ENCODE measurements at regions not wholly inside any gene's neighbourhood (a gene's known extent, or its start where the extent isn't known, plus 50 kb on each side); places are given as distances from the start of the nearest gene placed in this dataset.
A peak's percentile ranks its signal among the peaks of the same experiment; 100 is the strongest.

GRCh38 chr15:98174286-98174685 lies 213.8 kb downstream of the ARRDC4 start:
- Histone ChIP-seq H3K36me3 (no peaks in the 10 kb centered on the region), H3K27ac (no peak overlapping the region), H3K27me3 (peaks cover 0 to 26% of the 10 kb centered on the region in 2 donors), H3K4me1 (no peaks in the 10 kb centered on the region), H3K4me3 (no peak overlapping the region), H3K9me3 (no peaks in the 10 kb centered on the region)
- DNase-seq (ENCODE audit: low spot score in 2 of 2) = no peak
- TF ChIP-seq CTCF (IDR thresholded peaks at IDR 0.05) = no peak
- no peak for TF ChIP-seq POLR2A (IDR thresholded peaks at IDR 0.05)
- TF ChIP-seq POLR2AphosphoS5 (IDR thresholded peaks at IDR 0.05) = no peak
- intact Hi-C loops (cut with DNase I; ENCODE audit: low total_unique reads) = no loop called here

- H3K4me1 ChIP-seq = no peaks in the 10 kb centered on the region
- no peaks in the 10 kb centered on the region for H3K9me3 ChIP-seq
- no peak for TF ChIP-seq POLR2A (IDR thresholded peaks at IDR 0.05)
- no peak for TF ChIP-seq POLR2AphosphoS5 (IDR thresholded peaks at IDR 0.05)
- DNase-seq (ENCODE audit: low spot score in 2 of 2) = no peak
- H3K36me3 ChIP-seq = no peaks in the 10 kb centered on the region
- H3K27ac ChIP-seq = no peak overlapping the region
- peaks cover 0 to 30% of the 10 kb centered on the region in 2 donors for H3K27me3 ChIP-seq
- H3K4me3 ChIP-seq = no peak overlapping the region
- intact Hi-C loops (cut with DNase I; ENCODE audit: low total_unique reads) = no loop called here
Measured at GRCh38 chr15:98174841-98175240, 214.3 kb downstream of the ARRDC4 start.

- Histone ChIP-seq H3K9me3 (no peaks in the 10 kb centered on the region), H3K36me3 (no peaks in the 10 kb centered on the region), H3K4me1 (no peaks in the 10 kb centered on the region), H3K27me3 (peaks cover 0 to 36% of the 10 kb centered on the region in 2 donors), H3K4me3 (no peak overlapping the region), H3K27ac (no peak overlapping the region)
- intact Hi-C loops (cut with DNase I; ENCODE audit: low total_unique reads) = no loop called here
- peak in 2 of 3 donors; percentile 67 to 73 for TF ChIP-seq CTCF (IDR thresholded peaks at IDR 0.05)
- no peak for TF ChIP-seq POLR2AphosphoS5 (IDR thresholded peaks at IDR 0.05)
- peak in 1 of 2 donors; percentile 19 for DNase-seq (ENCODE audit: low spot score in 2 of 2)
Measured at GRCh38 chr15:98177966-98178592, 217.6 kb downstream of the ARRDC4 start.

GRCh38 chr15:98178861-98179260 lies 218.4 kb downstream of the ARRDC4 start:
- H3K36me3 ChIP-seq = no peaks in the 10 kb centered on the region
- no peaks in the 10 kb centered on the region for H3K9me3 ChIP-seq
- H3K4me3 ChIP-seq = no peak overlapping the region
- H3K27me3 ChIP-seq = peaks cover 0 to 36% of the 10 kb centered on the region in 2 donors
- TF ChIP-seq CTCF (IDR thresholded peaks at IDR 0.05) (no peak), POLR2AphosphoS5 (IDR thresholded peaks at IDR 0.05) (no peak), POLR2A (IDR thresholded peaks at IDR 0.05) (no peak)
- DNase-seq (ENCODE audit: low spot score in 2 of 2) = no peak
- intact Hi-C loops (cut with DNase I; ENCODE audit: low total_unique reads) = no loop called here
- H3K4me1 ChIP-seq = no peaks in the 10 kb centered on the region
- no peak overlapping the region for H3K27ac ChIP-seq

- Histone ChIP-seq H3K4me3 (no peak overlapping the region), H3K27ac (no peak overlapping the region), H3K27me3 (no peaks in the 10 kb centered on the region), H3K36me3 (no peaks in the 10 kb centered on the region), H3K9me3 (no peaks in the 10 kb centered on the region), H3K4me1 (no peaks in the 10 kb centered on the region)
- no peak for DNase-seq (ENCODE audit: low spot score in 2 of 2)
- TF ChIP-seq CTCF (IDR thresholded peaks at IDR 0.05) (no peak), POLR2AphosphoS5 (IDR thresholded peaks at IDR 0.05) (no peak), POLR2A (IDR thresholded peaks at IDR 0.05) (no peak)
- intact Hi-C loops (cut with DNase I; ENCODE audit: low total_unique reads) = no loop called here
Measured at GRCh38 chr15:98187549-98187948, 227.0 kb downstream of the ARRDC4 start.
